ENCODE measurements at regions not wholly inside any gene's neighbourhood (a gene's known extent, or its start where the extent isn't known, plus 50 kb on each side); places are given as distances from the start of the nearest gene placed in this dataset.

DNA sequence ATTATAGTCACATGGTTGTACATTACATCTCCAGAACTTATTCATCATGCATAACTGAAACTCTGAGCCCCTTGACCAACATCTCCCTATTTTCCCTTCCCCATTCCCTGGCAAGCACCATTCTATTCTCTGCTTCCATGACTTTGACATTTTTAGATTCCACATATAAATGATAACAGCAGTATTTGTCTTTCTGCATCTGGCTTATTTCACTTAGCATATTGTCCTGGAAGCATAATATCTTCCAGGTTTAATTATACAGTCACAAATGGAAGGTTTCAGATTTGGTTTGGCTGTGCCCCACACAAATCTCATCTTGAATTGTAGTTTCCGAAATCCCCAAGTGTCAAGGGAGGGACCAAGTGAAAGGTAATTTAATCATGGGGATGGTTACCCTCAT, 626.9 kb upstream of the PKDCC start:
- H3K27ac Mint-ChIP-seq = no peak overlapping the region
- H3K9me3 ChIP-seq (ENCODE audit: control insufficient read depth in 2 of 3, low read length in 3 of 3) = no peaks in the 10 kb centered on the region
- H3K4me1 Mint-ChIP-seq = no peaks in the 10 kb centered on the region
- H3K9me3 Mint-ChIP-seq = peaks cover 0 to 9% (median 1%) of the 10 kb centered on the region in 11 donors
- ATAC-seq = no peak
- ChIA-PET POLR2A (no interaction called here), CTCF (no interaction called here)
- DNase-seq = no peak
- H3K27me3 ChIP-seq (ENCODE audit: control insufficient read depth in 2 of 2, insufficient read depth in 2 of 2, low read length in 2 of 2) = no peaks in the 10 kb centered on the region
- peaks cover 0 to 4% (median 0%) of the 10 kb centered on the region in 5 donors for H3K27me3 Mint-ChIP-seq
- no peaks in the 10 kb centered on the region for H3K36me3 ChIP-seq (ENCODE audit: control insufficient read depth in 2 of 3, insufficient read depth in 3 of 3, low read length in 3 of 3)
- H3K4me1 ChIP-seq (ENCODE audit: control insufficient read depth in 2 of 2, insufficient read depth in 2 of 2, low read length in 2 of 2) = no peaks in the 10 kb centered on the region
- no peak overlapping the region for H3K4me3 Mint-ChIP-seq
- H3K4me3 ChIP-seq (ENCODE audit: low read length) = no peak overlapping the region
- H3K27ac ChIP-seq (ENCODE audit: low read depth, low read length) = no peak overlapping the region
- intact Hi-C loops (cut with micrococcal nuclease) = no loop called here
- H3K36me3 Mint-ChIP-seq = no peaks in the 10 kb centered on the region

DNA sequence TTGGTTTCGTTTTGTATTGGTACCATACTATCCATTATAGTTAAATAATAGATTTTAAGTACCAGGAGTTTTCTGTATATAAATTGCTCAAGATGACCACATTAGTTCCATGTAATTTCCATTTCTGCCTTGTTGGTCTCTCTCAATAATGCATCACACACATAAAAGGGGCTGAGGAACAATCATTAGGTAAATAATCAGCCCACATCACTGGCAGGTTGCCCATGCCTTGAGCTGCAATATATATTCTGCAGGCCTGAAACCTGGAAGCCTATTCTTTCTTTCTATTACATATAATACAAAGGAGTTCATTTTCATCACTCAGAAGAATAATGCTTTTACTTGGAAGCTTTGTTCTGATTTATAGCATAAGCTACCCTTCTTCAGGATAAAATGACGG, 616.1 kb upstream of the PKDCC start:
- H3K4me3 ChIP-seq (ENCODE audit: low read length) = no peak overlapping the region
- Mint-ChIP-seq H3K4me1 (no peaks in the 10 kb centered on the region), H3K9me3 (peaks cover 0 to 3% (median 0%) of the 10 kb centered on the region in 11 donors), H3K36me3 (no peaks in the 10 kb centered on the region), H3K27ac (no peak overlapping the region), H3K27me3 (no peaks in the 10 kb centered on the region), H3K4me3 (no peak overlapping the region)
- DNase-seq (no peak), ATAC-seq (no peak)
- H3K36me3 ChIP-seq (ENCODE audit: control insufficient read depth in 2 of 3, insufficient read depth in 3 of 3, low read length in 3 of 3) = no peaks in the 10 kb centered on the region
- H3K27ac ChIP-seq (ENCODE audit: low read depth, low read length) = no peak overlapping the region
- no peaks in the 10 kb centered on the region for H3K9me3 ChIP-seq (ENCODE audit: control insufficient read depth in 2 of 3, low read length in 3 of 3)
- no peaks in the 10 kb centered on the region for H3K4me1 ChIP-seq (ENCODE audit: control insufficient read depth in 2 of 2, insufficient read depth in 2 of 2, low read length in 2 of 2)
- ChIA-PET CTCF (no interaction called here), POLR2A (no interaction called here)
- intact Hi-C loops (cut with micrococcal nuclease) = no loop called here
- H3K27me3 ChIP-seq (ENCODE audit: control insufficient read depth in 2 of 2, insufficient read depth in 2 of 2, low read length in 2 of 2) = no peaks in the 10 kb centered on the region

DNA sequence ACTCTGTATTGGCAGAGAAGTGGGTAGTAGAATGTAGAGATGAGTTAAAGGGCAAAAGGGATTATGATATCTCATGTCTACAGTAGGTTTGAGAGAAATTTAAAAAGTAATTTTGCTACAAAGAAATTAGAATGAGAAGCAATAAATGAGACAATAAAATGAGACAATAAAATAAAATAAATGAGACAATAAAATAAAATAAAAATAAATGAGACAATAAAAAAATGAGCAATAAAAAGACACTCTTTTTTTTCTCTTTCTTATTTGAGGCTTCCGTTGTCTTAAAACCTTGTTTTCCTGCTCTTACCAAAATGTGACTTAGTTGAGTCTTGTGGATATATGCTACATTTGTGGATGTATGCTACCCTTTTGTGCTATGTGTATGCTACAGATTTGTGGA, 615.4 kb upstream of the PKDCC start:
- DNase-seq = no peak
- Histone ChIP-seq H3K27me3 (ENCODE audit: control insufficient read depth in 2 of 2, insufficient read depth in 2 of 2, low read length in 2 of 2) (no peaks in the 10 kb centered on the region), H3K4me3 (ENCODE audit: low read length) (no peak overlapping the region), H3K36me3 (ENCODE audit: control insufficient read depth in 2 of 3, insufficient read depth in 3 of 3, low read length in 3 of 3) (no peaks in the 10 kb centered on the region), H3K9me3 (ENCODE audit: control insufficient read depth in 2 of 3, low read length in 3 of 3) (no peaks in the 10 kb centered on the region), H3K4me1 (ENCODE audit: control insufficient read depth in 2 of 2, insufficient read depth in 2 of 2, low read length in 2 of 2) (no peaks in the 10 kb centered on the region), H3K27ac (ENCODE audit: low read depth, low read length) (no peak overlapping the region)
- Mint-ChIP-seq H3K36me3 (no peaks in the 10 kb centered on the region), H3K4me1 (no peaks in the 10 kb centered on the region), H3K4me3 (no peak overlapping the region), H3K27me3 (no peaks in the 10 kb centered on the region), H3K27ac (no peak overlapping the region), H3K9me3 (peaks cover 0 to 5% (median 0%) of the 10 kb centered on the region in 11 donors)
- CTCF ChIA-PET = no interaction called here
- intact Hi-C loops (cut with micrococcal nuclease) = no loop called here
- no peak for ATAC-seq
- POLR2A ChIA-PET = no interaction called here

DNA sequence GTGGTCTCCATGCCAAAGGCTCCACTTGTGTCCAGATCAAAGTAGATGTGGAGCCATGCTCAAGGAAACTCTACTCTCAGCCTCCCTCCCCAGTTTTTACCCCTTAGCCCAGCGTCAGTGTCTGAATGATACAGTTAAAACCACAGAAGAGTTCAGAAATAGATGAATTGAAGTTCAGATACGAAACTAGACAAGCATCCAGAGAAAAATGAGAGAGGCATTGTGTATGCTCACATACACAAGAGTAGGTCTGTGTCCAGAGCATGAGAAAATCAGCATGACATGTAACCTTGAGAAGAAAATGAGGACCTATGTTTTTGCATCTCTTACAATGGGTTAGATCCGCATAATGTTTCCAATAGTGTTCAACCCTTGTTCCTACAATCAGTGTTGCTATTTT, 612.8 kb upstream of the PKDCC start:
- Mint-ChIP-seq H3K4me3 (no peak overlapping the region), H3K27ac (no peak overlapping the region), H3K27me3 (no peaks in the 10 kb centered on the region), H3K36me3 (no peaks in the 10 kb centered on the region), H3K4me1 (no peaks in the 10 kb centered on the region), H3K9me3 (peaks cover 0 to 7% (median 2%) of the 10 kb centered on the region in 11 donors)
- Histone ChIP-seq H3K27me3 (ENCODE audit: control insufficient read depth in 2 of 2, insufficient read depth in 2 of 2, low read length in 2 of 2) (no peaks in the 10 kb centered on the region), H3K27ac (ENCODE audit: low read depth, low read length) (no peak overlapping the region), H3K36me3 (ENCODE audit: control insufficient read depth in 2 of 3, insufficient read depth in 3 of 3, low read length in 3 of 3) (no peaks in the 10 kb centered on the region), H3K4me1 (ENCODE audit: control insufficient read depth in 2 of 2, insufficient read depth in 2 of 2, low read length in 2 of 2) (no peaks in the 10 kb centered on the region), H3K4me3 (ENCODE audit: low read length) (no peak overlapping the region), H3K9me3 (ENCODE audit: control insufficient read depth in 2 of 3, low read length in 3 of 3) (no peaks in the 10 kb centered on the region)
- no peak for DNase-seq
- no peak for ATAC-seq
- ChIA-PET CTCF (no interaction called here), POLR2A (no interaction called here)
- intact Hi-C loops (cut with micrococcal nuclease) = no loop called here

DNA sequence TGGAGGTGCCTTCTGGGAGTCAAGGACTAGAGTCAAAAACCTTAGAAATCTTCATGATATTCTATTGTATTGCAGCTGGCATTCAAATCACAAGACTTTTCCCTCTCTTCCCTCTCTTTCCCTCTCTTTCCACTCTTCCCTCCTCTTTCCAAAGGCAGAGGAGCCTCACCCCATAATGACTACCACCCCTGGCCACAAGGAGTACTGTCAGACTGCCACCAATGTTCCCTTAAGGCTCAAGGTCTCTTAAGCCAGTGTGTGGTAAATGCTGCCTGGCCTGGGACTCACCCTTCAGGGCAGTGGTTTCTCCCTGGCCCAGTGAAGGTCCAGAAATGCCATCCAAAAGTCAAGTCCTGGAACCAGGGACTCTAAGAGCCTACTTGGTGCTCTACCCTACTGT, 605.9 kb upstream of the PKDCC start:
- peaks cover 0 to 11% (median 3%) of the 10 kb centered on the region in 11 donors for H3K9me3 Mint-ChIP-seq
- H3K27me3 ChIP-seq (ENCODE audit: control insufficient read depth in 2 of 2, insufficient read depth in 2 of 2, low read length in 2 of 2) = peaks cover 0 to 2% of the 10 kb centered on the region in 2 donors
- H3K4me3 ChIP-seq (ENCODE audit: low read length) = no peak overlapping the region
- H3K27ac Mint-ChIP-seq = no peak overlapping the region
- H3K36me3 Mint-ChIP-seq = no peaks in the 10 kb centered on the region
- DNase-seq (no peak), ATAC-seq (no peak)
- ChIA-PET POLR2A (no interaction called here), CTCF (no interaction called here)
- no peaks in the 10 kb centered on the region for H3K4me1 Mint-ChIP-seq
- no peaks in the 10 kb centered on the region for H3K27me3 Mint-ChIP-seq
- no peak overlapping the region for H3K4me3 Mint-ChIP-seq
- no peaks in the 10 kb centered on the region for H3K4me1 ChIP-seq (ENCODE audit: control insufficient read depth in 2 of 2, insufficient read depth in 2 of 2, low read length in 2 of 2)
- H3K9me3 ChIP-seq (ENCODE audit: control insufficient read depth in 2 of 3, low read length in 3 of 3) = no peaks in the 10 kb centered on the region
- intact Hi-C loops (cut with micrococcal nuclease) = no loop called here
- no peaks in the 10 kb centered on the region for H3K36me3 ChIP-seq (ENCODE audit: control insufficient read depth in 2 of 3, insufficient read depth in 3 of 3, low read length in 3 of 3)
- H3K27ac ChIP-seq (ENCODE audit: low read depth, low read length) = no peak overlapping the region

DNA sequence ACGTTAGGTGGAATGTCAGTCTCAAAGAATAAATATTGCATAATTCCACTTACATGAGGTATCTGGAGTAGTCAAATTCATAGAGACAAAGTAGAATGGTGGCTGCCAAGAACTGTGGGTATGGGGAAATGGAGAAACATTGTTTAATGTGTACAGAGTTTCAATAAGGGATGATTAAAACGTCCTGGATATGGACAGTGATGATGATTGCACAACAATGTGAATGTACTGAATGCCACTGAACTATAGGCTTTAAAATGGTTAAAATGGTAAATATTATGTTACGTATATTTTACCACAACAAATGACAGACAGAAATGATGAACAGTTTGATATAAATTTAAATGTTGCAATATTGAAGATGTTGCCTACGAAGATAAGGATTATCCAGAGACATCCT, 602.0 kb upstream of the PKDCC start:
- POLR2A ChIA-PET = no interaction called here
- Mint-ChIP-seq H3K36me3 (no peaks in the 10 kb centered on the region), H3K9me3 (peaks cover 0 to 8% (median 2%) of the 10 kb centered on the region in 11 donors), H3K4me1 (no peaks in the 10 kb centered on the region), H3K27ac (no peak overlapping the region), H3K4me3 (no peak overlapping the region), H3K27me3 (no peaks in the 10 kb centered on the region)
- Histone ChIP-seq H3K27ac (ENCODE audit: low read depth, low read length) (no peak overlapping the region), H3K27me3 (ENCODE audit: control insufficient read depth in 2 of 2, insufficient read depth in 2 of 2, low read length in 2 of 2) (peaks cover 0 to 2% of the 10 kb centered on the region in 2 donors), H3K36me3 (ENCODE audit: control insufficient read depth in 2 of 3, insufficient read depth in 3 of 3, low read length in 3 of 3) (no peaks in the 10 kb centered on the region), H3K4me1 (ENCODE audit: control insufficient read depth in 2 of 2, insufficient read depth in 2 of 2, low read length in 2 of 2) (no peaks in the 10 kb centered on the region), H3K9me3 (ENCODE audit: control insufficient read depth in 2 of 3, low read length in 3 of 3) (no peaks in the 10 kb centered on the region), H3K4me3 (ENCODE audit: low read length) (no peak overlapping the region)
- CTCF ChIA-PET = no interaction called here
- no peak for DNase-seq
- intact Hi-C loops (cut with micrococcal nuclease) = no loop called here
- ATAC-seq = no peak

DNA sequence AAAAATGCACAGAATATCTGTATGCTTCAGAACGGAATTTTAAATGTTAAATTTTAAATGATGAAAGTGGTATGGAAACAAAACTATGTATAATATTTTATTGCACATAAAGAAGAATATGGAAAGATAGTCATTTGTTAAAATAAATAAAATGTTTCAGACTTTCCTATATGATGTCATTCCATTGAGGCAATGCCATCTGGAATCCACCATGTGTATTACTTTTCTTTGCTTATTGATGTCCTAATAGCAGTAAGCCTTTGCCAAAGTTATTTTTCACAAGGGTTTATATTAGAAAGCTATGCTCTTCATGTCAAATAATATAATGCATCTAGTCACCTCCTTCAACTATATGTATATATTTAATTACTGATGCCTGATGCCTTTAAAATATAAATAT, 601.6 kb upstream of the PKDCC start:
- peaks cover 0 to 8% (median 2%) of the 10 kb centered on the region in 11 donors for H3K9me3 Mint-ChIP-seq
- no peaks in the 10 kb centered on the region for H3K36me3 Mint-ChIP-seq
- no peak for DNase-seq
- Histone ChIP-seq H3K27me3 (ENCODE audit: control insufficient read depth in 2 of 2, insufficient read depth in 2 of 2, low read length in 2 of 2) (peaks cover 0 to 2% of the 10 kb centered on the region in 2 donors), H3K4me1 (ENCODE audit: control insufficient read depth in 2 of 2, insufficient read depth in 2 of 2, low read length in 2 of 2) (no peaks in the 10 kb centered on the region), H3K4me3 (ENCODE audit: low read length) (no peak overlapping the region), H3K27ac (ENCODE audit: low read depth, low read length) (no peak overlapping the region), H3K9me3 (ENCODE audit: control insufficient read depth in 2 of 3, low read length in 3 of 3) (no peaks in the 10 kb centered on the region), H3K36me3 (ENCODE audit: control insufficient read depth in 2 of 3, insufficient read depth in 3 of 3, low read length in 3 of 3) (no peaks in the 10 kb centered on the region)
- ATAC-seq = no peak
- ChIA-PET CTCF (no interaction called here), POLR2A (no interaction called here)
- H3K4me3 Mint-ChIP-seq = no peak overlapping the region
- H3K4me1 Mint-ChIP-seq = no peaks in the 10 kb centered on the region
- no peaks in the 10 kb centered on the region for H3K27me3 Mint-ChIP-seq
- H3K27ac Mint-ChIP-seq = no peak overlapping the region
- intact Hi-C loops (cut with micrococcal nuclease) = no loop called here
